ENCODE measurements at regions not wholly inside any gene's neighbourhood (a gene's known extent, or its start where the extent isn't known, plus 50 kb on each side); places are given as distances from the start of the nearest gene placed in this dataset.

GRCh38 chr2:71277536-71278103, 50.7 kb upstream of the PAIP2B start:
- DNase-seq (ENCODE audit: low read depth, low spot score) = peak; percentile 38

GRCh38 chr2:71277147-71277475, 50.2 kb upstream of the PAIP2B start:
- no peak for DNase-seq (ENCODE audit: low read depth, low spot score)

- DNase-seq (ENCODE audit: low read depth, low spot score) = peak; percentile 90
Measured at GRCh38 chr2:71276311-71277146, 49.6 kb upstream of the PAIP2B start.

Data from astrocyte of the hippocampus (primary cell).